B cell (primary cell): ENCODE measurements at regions not wholly inside any gene's neighbourhood (a gene's known extent, or its start where the extent isn't known, plus 50 kb on each side); places are given as distances from the start of the nearest gene placed in this dataset.
"Not testable (repeated sequence)": the region's sequence is repeated elsewhere in the genome, so short reads cannot be mapped to it uniquely, and the experiment has no call there.

Source experiments
- CTCF ChIP-seq: fragments of 200-600 bp; IDR thresholded peaks from one replicate; pipeline ENCODE4 v1.8.0; 2022; ENCODE audit warnings: antibody characterized with exemption, mild to moderate bottlenecking
- EZH2 ChIP-seq: IDR thresholded peaks from 2 replicates; pipeline ENCODE4 v1.6.1; 2012; ENCODE audit warnings: borderline replicate concordance, low read depth, mild to moderate bottlenecking, moderate library complexity, low read length; ENCODE audit not compliant: insufficient read depth, poor library complexity, severe bottlenecking

- TF ChIP-seq CTCF, EZH2: not testable (repeated sequence)
Observed at GRCh38 chr15:21017326-21017725, 151.2 kb upstream of the POTEB2 start.
